SH-SY5Y (cell line): ENCODE measurements at regions not wholly inside any gene's neighbourhood (a gene's known extent, or its start where the extent isn't known, plus 50 kb on each side); places are given as distances from the start of the nearest gene placed in this dataset.

Experiments used
- GATA2 ChIP-seq: IDR thresholded peaks from 2 replicates; pipeline ENCODE4 v1.6.1; 2011; ENCODE audit warnings: mild to moderate bottlenecking, low read depth, low read length
- GATA3 ChIP-seq: IDR thresholded peaks from 2 replicates; pipeline ENCODE4 v1.6.1; 2011; ENCODE audit warnings: low read depth, mild to moderate bottlenecking, low read length, moderate library complexity

GRCh38 chr20:39376788-39377187 is 414.6 kb downstream of the DHX35 start:
- TF ChIP-seq GATA2 (no peak), GATA3 (no peak)
